ENCODE measurements at regions not wholly inside any gene's neighbourhood (a gene's known extent, or its start where the extent isn't known, plus 50 kb on each side); places are given as distances from the start of the nearest gene placed in this dataset.

DNA sequence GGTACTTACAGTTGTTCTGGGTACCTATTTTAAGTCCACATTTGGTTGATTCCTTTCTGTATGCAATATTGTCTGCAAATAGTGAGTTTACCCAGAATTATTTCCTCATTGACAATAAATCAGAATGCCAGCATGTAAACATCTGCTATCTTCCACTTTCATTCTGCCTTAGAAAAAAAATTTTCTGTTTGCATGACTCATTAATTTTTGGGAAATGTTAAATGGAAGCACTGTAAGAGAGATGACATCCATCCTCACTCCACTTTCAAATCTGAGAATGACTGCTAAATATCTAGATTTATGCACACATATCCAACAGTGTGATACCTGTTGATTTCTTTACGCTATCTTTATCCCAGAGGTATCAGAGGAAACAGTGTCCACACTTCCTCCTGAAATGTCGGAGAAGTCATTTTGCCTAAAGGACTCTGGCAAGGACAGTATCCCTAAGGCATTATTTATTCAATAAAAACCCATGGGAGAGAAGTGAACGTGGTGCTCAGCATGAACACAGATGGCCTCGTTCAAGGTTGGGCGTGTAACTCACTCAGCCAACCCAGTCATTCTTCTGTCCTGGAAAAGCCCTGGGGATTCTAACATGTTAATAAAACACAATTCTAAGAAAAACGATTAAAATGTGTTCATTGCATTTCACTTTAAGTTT lies 780.9 kb downstream of the QKI start:
- TF ChIP-seq, protein P1, sequence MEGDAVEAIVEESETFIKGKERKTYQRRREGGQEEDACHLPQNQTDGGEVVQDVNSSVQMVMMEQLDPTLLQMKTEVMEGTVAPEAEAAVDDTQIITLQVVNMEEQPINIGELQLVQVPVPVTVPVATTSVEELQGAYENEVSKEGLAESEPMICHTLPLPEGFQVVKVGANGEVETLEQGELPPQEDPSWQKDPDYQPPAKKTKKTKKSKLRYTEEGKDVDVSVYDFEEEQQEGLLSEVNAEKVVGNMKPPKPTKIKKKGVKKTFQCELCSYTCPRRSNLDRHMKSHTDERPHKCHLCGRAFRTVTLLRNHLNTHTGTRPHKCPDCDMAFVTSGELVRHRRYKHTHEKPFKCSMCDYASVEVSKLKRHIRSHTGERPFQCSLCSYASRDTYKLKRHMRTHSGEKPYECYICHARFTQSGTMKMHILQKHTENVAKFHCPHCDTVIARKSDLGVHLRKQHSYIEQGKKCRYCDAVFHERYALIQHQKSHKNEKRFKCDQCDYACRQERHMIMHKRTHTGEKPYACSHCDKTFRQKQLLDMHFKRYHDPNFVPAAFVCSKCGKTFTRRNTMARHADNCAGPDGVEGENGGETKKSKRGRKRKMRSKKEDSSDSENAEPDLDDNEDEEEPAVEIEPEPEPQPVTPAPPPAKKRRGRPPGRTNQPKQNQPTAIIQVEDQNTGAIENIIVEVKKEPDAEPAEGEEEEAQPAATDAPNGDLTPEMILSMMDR (conservative IDR thresholded peaks at IDR 0.05; ENCODE audit: low read depth, low read length): no peak
- TF ChIP-seq CEBPB (IDR thresholded peaks at IDR 0.05; ENCODE audit: low read depth, low read length) (no peak), POLR2A (IDR thresholded peaks at IDR 0.05; ENCODE audit: low read depth, low read length) (no peak), CHD1 (IDR thresholded peaks at IDR 0.05; ENCODE audit: low read depth, low read length) (no peak), RAD21 (IDR thresholded peaks at IDR 0.05; ENCODE audit: low read length) (no peak), NFE2L2 (IDR thresholded peaks at IDR 0.05; ENCODE audit: low read depth, low read length) (no peak), BHLHE40 (IDR thresholded peaks at IDR 0.05; ENCODE audit: low read depth, low read length) (no peak), RCOR1 (IDR thresholded peaks at IDR 0.05; ENCODE audit: insufficient replicate concordance, low read length) (no peak), RFX5 (IDR thresholded peaks at IDR 0.05; ENCODE audit: low read depth, low read length) (no peak)
- TF ChIP-seq, protein P2, sequence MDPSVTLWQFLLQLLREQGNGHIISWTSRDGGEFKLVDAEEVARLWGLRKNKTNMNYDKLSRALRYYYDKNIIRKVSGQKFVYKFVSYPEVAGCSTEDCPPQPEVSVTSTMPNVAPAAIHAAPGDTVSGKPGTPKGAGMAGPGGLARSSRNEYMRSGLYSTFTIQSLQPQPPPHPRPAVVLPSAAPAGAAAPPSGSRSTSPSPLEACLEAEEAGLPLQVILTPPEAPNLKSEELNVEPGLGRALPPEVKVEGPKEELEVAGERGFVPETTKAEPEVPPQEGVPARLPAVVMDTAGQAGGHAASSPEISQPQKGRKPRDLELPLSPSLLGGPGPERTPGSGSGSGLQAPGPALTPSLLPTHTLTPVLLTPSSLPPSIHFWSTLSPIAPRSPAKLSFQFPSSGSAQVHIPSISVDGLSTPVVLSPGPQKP (IDR thresholded peaks at IDR 0.05; ENCODE audit: borderline replicate concordance, low read depth, low read length): no peak

All from IMR-90 (cell line).